ENCODE measurements at regions not wholly inside any gene's neighbourhood (a gene's known extent, or its start where the extent isn't known, plus 50 kb on each side); places are given as distances from the start of the nearest gene placed in this dataset.

DNA sequence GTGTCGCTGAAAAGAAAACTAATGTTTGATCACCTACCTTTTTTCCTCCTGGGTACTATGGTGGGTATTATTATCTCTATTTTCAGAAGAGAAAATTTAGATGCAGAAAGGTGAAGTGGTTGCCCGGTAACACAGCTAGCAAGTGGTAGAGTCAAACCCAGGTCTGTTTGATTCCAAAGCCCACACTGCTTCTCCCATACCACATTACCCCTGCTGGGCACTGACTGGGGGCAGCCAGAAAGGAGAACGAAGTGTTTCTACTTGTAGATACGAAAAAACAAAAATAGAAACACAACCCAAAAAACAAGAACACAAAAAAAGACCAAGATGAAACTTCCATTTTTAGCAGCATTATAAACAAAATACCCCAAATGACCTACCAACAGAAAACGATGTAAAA, 142.2 kb downstream of the SLC41A2 start:
- no peak overlapping the region for H3K4me3 Mint-ChIP-seq
- no peak for DNase-seq
- H3K27ac Mint-ChIP-seq = no peak overlapping the region
- H3K36me3 Mint-ChIP-seq (ENCODE audit: low read depth) = no peaks in the 10 kb centered on the region
- POLR2A ChIA-PET = no interaction called here
- CTCF ChIA-PET = interaction anchor here (1.2 kb wide), 1 partner anchor 25 kb away, joined by 3 read pairs; no protein-coding TSS in a partner anchor
- H3K4me1 Mint-ChIP-seq = no peaks in the 10 kb centered on the region
- H3K27me3 Mint-ChIP-seq = no peaks in the 10 kb centered on the region
- no peaks in the 10 kb centered on the region for H3K9me3 Mint-ChIP-seq

DNA sequence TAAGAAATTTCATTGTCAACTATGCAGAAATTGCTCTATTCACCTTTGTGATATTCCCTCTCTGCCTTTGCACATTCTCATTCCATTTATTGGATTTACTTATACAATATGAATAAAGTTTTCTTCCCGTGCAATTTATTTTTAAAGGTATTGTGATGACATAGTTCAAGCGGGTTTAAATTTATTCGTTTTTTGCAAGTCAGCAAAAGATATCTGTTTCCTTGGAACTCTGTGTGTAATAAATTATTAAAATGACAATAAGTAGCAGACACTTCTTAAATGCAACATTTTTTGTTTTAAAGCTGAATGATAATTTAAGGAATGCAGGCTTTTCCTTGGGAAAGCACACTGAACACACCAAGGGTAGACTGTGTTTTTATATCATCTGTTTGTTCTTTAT, 143.1 kb downstream of the SLC41A2 start:
- CTCF ChIA-PET = interaction anchor here (1.2 kb wide), 1 partner anchor 24 kb away, joined by 3 read pairs; no protein-coding TSS in a partner anchor
- H3K36me3 Mint-ChIP-seq (ENCODE audit: low read depth) = no peaks in the 10 kb centered on the region
- no peak overlapping the region for H3K27ac Mint-ChIP-seq
- H3K4me3 Mint-ChIP-seq = no peak overlapping the region
- POLR2A ChIA-PET = no interaction called here
- H3K9me3 Mint-ChIP-seq = no peaks in the 10 kb centered on the region
- no peak for DNase-seq
- no peaks in the 10 kb centered on the region for H3K4me1 Mint-ChIP-seq
- no peaks in the 10 kb centered on the region for H3K27me3 Mint-ChIP-seq

Data from activated CD4-positive, alpha-beta memory T cell treated with anti-CD3 and anti-CD28 coated beads, Interleukin-2, amount 10 ng/mL, durations not matched to agents 7 days and 5 days (primary cell).